ENCODE measurements at regions not wholly inside any gene's neighbourhood (a gene's known extent, or its start where the extent isn't known, plus 50 kb on each side); places are given as distances from the start of the nearest gene placed in this dataset.
"Not testable (repeated sequence)": the region's sequence is repeated elsewhere in the genome, so short reads cannot be mapped to it uniquely, and the experiment has no call there.

DNA sequence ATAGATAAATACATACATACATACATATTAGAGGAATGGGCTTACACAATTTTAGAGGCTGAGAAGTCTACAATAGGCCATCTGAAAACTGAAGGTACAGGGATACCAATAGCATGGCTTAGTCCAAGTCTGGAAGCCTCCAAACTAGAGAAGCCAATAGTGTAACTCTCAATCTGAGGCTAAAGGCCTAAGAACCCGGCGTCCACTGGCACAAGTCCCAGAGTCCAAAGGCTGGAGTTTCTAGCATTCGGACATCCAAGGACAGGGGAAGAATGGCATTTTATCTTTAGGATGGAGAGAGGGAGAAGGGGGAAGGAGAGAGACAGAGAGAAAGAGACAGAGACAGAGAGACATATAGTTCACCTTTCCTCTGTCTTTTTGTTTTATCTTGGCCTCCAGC is 63.7 kb upstream of the SYT4 start:
- no peak for DNase-seq (ENCODE audit: low read depth in 2 of 3, low spot score in 1 of 3)

GRCh38 chr18:43350176-43350575 is 72.9 kb upstream of the SYT4 start:
- no peak for DNase-seq (ENCODE audit: low read depth in 2 of 3, low spot score in 1 of 3)

DNA sequence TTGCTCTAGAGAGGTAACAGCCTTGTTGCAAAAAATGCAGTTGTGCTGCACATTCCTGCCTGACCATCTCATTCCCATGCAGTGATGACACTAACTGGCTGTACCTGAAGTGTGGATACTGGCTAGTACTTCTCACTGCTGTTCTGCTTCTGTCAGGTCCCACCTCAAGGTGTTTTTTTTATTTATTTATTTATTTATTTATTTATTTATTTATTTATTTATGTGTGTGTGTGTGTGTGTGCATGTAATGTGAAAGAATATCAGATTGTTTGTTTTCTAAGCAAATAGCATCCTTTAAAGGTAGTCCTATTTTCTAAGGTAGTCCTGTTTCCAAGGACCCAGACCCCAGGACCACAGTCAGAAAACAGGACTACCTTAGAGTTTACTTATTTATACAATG is 87.2 kb upstream of the SYT4 start:
- DNase-seq (ENCODE audit: low read depth in 2 of 3, low spot score in 1 of 3) = no peak

GRCh38 chr18:43367895-43368294 is 90.6 kb upstream of the SYT4 start:
- no peak for DNase-seq (ENCODE audit: low read depth in 2 of 3, low spot score in 1 of 3)

DNA sequence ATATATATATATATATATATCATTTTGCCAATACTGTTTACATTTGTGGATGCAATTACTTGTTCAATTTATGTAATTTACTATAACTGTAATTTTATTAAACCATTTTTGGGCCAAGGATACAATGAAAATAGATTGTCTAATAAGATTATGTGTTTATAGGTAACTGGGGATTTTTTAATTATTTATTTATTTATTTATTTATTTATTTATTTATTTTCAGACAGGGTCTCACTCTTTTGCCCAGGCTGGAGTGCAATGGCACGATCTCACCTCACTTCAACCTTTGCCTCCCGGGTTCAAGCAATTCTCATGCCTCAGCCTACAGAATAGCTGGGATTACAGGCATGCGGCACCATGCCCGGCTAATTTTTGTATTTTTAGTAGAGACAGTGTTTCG is 92.0 kb upstream of the SYT4 start:
- DNase-seq (ENCODE audit: low read depth in 2 of 3, low spot score in 1 of 3) = not testable (repeated sequence)

DNA sequence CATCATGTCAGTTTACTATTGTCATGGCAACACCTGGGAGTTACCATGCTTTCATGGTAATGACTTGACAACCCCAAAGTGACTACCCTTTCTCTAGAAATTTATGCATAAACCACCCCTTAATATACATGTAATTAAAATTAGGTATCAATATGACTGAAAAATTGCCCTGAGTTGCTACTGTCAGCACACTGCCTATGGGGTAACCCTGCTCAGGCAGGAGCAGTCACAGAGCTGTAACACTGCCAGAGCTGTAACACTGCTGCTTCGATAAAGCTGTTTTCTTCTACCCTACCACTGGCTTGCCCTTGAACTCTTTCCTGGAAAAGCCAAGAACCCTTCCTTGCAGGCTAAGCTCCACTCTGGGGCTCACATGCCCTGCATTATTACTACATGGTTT is 95.5 kb upstream of the SYT4 start:
- DNase-seq (ENCODE audit: low read depth in 2 of 3, low spot score in 1 of 3) = no peak

- no peak for DNase-seq (ENCODE audit: low read depth in 2 of 3, low spot score in 1 of 3)
Observed at GRCh38 chr18:43380104-43380672, 102.9 kb upstream of the SYT4 start.

DNA sequence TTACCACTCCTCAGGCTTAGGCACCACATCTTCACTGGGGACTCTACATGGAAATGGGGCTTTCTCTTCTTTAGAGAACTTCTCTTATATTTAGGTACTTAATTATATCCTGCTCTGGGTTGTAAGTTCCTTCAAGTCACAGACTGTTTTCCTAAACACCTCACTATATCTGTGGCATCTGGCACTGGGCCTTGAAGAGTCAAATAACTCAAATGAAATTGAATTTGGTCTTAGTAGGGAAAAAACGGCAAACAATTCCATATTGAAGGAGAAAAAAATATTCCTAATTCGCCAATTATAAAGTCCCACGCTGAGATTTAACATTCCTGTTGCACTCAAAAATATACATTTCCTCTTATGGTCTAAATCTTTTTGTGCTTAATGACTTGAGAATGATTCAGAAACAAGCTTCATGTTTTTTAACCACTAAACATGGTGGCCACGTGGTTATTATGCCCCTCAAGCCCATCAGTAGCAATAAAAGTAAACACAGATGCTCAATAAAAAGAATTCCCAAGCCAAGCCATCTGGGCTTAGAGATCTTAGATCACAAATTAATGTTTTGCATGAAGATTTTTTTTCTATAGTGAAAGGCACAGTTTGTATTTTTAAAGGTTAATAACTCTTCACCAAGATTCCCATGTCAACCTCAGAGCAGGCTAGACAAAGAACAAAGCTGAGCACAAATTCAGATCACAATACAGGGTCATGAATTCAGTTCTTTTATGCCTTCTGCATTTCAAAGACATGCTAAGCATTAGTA is 105.5 kb upstream of the SYT4 start:
- no peak for DNase-seq (ENCODE audit: low read depth in 2 of 3, low spot score in 1 of 3)

DNA sequence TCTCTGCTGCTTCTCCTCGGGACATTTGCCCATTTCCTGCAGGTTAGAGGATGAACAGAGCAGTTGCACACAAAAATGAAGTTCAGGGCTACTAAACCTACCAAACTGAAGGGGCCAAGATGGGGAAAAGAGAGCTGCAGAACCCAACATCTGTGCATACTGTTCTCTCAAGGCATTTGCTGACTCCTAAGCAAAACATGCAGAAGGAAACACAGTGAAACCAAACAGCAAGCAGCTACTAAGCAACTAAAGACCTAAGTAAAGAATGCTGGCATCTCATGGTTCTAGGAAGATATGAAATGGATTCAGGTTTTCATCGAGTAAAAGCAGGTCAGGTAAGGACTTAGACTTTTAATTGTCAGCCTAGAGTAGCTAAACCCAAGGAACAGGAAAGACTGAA is 111.9 kb upstream of the SYT4 start:
- no peak for DNase-seq (ENCODE audit: low read depth in 2 of 3, low spot score in 1 of 3)

- DNase-seq (ENCODE audit: low read depth in 2 of 3, low spot score in 1 of 3) = no peak
Observed at GRCh38 chr18:43392168-43392567, 114.9 kb upstream of the SYT4 start.

GRCh38 chr18:43393174-43393573 is 115.9 kb upstream of the SYT4 start:
- no peak for DNase-seq (ENCODE audit: low read depth in 2 of 3, low spot score in 1 of 3)

DNA sequence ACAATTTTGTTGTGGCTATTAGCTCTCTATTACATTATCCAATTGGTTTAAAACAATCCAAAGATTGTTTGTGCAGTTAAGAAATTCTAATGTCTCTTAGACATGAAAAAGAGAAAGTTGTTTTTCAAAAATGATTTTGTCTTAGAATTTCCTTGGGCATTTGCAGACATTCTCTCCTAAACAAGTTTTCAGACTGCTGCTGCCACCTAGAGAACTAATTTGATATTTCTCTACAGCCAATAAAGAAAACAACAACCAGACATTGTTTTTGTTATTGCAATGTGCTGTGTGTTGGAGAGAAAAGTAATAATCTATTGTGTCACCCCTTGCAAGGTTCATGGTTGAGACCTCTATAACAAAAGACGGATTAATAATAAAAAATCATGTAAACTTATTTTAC is 119.0 kb upstream of the SYT4 start:
- no peak for DNase-seq (ENCODE audit: low read depth in 2 of 3, low spot score in 1 of 3)

GRCh38 chr18:43398601-43399000 is 121.3 kb upstream of the SYT4 start:
- no peak for DNase-seq (ENCODE audit: low read depth in 2 of 3, low spot score in 1 of 3)

- DNase-seq (ENCODE audit: low read depth in 2 of 3, low spot score in 1 of 3) = no peak
Observed at GRCh38 chr18:43405097-43405496, 127.8 kb upstream of the SYT4 start.

GRCh38 chr18:43414006-43414405 is 136.7 kb upstream of the SYT4 start:
- DNase-seq (ENCODE audit: low read depth in 2 of 3, low spot score in 1 of 3) = no peak

DNA sequence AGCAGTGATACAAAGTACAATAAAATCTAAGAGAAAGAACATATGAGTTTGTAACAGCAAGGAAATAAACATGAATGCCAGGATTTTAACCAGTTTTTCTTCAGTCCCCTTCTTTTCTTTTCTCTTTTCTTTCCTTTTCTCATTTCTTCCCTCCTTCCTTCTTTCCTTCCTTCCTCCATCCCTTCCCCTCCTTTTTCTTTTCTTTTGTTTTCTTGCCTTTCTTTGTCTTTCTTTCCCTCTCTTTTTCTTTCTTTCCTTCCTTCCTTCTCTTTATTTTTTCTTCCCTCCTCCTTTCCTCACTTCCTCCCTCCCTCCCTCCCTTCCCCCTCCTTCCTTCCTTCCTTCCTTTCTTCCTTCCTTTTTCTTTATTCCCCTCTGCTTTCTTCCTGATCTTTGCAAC is 142.8 kb upstream of the SYT4 start:
- no peak for DNase-seq (ENCODE audit: low read depth in 2 of 3, low spot score in 1 of 3)

DNA sequence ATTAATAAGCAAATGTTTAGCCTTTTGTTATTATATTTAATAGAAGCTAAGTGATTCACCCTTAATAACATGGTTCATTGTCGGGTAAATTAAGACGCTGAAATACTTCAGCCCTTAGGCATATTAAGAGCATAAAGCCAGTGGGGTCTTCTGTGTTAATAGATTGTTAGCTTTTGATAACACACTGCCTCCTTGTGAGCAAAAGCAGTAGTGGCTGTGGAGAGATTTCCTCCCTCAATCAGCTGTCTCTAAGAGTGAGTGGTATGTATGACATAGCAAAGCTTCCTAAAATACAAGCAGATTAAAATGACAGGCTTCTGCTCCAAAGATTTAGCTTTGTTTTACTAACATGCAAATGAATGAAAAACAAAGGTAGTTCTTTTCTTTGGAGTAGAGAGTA is 143.7 kb upstream of the SYT4 start:
- DNase-seq (ENCODE audit: low read depth in 2 of 3, low spot score in 1 of 3) = no peak

DNA sequence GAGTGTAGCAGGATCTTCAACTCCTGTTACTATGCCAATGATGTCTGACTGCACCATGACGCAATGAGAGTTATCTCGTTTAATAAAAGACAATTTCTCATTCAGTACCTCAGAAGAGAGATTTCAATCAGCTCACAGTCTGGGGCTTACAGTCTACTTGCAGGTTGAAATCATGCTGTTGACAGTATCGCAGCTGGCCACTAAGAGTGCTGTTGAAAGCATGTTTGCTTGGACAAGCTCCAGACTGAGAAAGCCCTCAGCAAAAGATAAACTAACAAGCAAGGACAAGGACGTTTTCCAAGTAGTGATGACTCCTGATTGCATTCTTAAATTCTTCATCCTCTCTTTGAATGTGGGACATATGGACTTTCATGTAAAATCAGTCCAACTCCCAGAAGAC is 145.2 kb upstream of the SYT4 start:
- DNase-seq (ENCODE audit: low read depth in 2 of 3, low spot score in 1 of 3) = no peak

DNA sequence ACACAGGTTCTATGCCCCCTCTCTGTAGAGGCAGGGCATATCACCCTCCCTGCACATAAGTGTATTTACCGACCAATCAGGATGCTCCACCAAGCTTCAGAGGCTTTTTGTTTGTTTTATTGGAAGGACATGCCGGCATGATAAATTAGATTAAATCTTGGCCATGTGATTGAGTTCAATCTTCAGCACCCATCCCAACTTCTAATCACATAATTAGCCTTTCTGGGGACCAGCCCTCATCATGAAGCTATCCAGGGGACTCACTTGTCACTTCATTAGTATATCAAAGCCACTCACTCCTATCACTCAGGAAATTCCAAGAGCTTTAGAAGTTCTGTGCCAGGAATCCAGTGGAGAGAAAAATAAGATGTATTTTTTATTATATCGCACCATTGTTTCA is 158.6 kb upstream of the SYT4 start:
- DNase-seq (ENCODE audit: low read depth in 2 of 3, low spot score in 1 of 3) = no peak

- no peak for DNase-seq (ENCODE audit: low read depth in 2 of 3, low spot score in 1 of 3)
Observed at GRCh38 chr18:43442131-43442530, 164.8 kb upstream of the SYT4 start.

DNA sequence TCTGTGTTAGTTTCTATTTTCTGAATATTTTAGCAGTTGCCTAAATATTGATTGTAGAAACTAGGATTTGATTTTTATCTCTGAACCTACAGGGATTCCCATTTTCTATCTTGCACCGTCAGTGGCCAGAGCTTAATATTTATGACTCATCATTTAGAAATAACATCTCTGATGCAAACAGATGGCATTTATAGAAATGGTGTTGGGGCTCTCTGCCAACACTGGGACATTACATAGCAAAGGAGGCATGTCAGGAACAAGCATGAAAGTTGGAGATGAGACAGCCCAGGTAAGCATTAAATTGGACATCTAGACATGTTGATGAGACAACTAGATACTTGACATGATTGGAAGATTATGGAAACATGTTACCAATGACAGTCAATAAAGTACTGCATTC is 165.3 kb upstream of the SYT4 start:
- no peak for DNase-seq (ENCODE audit: low read depth in 2 of 3, low spot score in 1 of 3)

DNA sequence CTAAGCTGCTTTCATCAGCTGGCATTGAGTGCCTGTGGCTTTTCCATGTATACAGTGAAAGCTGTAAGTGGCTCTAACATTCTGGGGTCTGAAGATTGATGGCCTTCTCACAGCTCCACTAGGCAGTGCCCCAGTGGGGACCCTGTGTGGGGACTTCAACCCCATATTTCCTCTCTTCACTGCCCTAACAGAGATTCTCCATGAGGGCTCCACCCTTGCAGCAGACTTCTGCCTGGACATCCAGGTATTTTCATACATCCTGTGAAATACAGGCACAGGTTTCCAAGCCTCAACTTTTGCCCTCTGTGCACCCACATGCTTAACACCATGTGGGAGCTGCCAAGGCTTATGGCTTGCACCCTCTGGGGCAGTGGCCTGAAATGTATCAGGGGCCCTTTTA is 188.2 kb upstream of the SYT4 start:
- no peak for DNase-seq (ENCODE audit: low read depth in 2 of 3, low spot score in 1 of 3)

- no peak for DNase-seq (ENCODE audit: low read depth in 2 of 3, low spot score in 1 of 3)
Observed at GRCh38 chr18:43471873-43472272, 194.6 kb upstream of the SYT4 start.

Measured in stimulated activated CD4-positive, alpha-beta T cell treated with anti-CD3 and anti-CD28 coated beads, Interleukin-12 subunit alpha, Interleukin-12 subunit beta, amount 100 ng/mL, for 48 hours (primary cell).